Fibroblast of lung (primary cell): ENCODE measurements at regions not wholly inside any gene's neighbourhood (a gene's known extent, or its start where the extent isn't known, plus 50 kb on each side); places are given as distances from the start of the nearest gene placed in this dataset.

Source experiments
- EZH2 ChIP-seq: IDR thresholded peaks from 2 replicates; pipeline ENCODE4 v1.5.1; 2012; ENCODE audit warnings: low read length, control low read depth, mild to moderate bottlenecking; ENCODE audit errors: missing control alignments
- TF ChIP-seq, protein P1 (sequence below), 2 donors: IDR thresholded peaks in 1 of 2; conservative IDR thresholded peaks in 1 of 2; 1 replicate in 1 of 2; 2 replicates in 1 of 2; pipeline ENCODE4 v1.5.1; 2011 to 2012; ENCODE audit warnings: low read length in 2 of 2, control low read depth in 1 of 2, inconsistent platforms in 1 of 2, low read depth in 1 of 2, mild to moderate bottlenecking in 1 of 2

DNA sequence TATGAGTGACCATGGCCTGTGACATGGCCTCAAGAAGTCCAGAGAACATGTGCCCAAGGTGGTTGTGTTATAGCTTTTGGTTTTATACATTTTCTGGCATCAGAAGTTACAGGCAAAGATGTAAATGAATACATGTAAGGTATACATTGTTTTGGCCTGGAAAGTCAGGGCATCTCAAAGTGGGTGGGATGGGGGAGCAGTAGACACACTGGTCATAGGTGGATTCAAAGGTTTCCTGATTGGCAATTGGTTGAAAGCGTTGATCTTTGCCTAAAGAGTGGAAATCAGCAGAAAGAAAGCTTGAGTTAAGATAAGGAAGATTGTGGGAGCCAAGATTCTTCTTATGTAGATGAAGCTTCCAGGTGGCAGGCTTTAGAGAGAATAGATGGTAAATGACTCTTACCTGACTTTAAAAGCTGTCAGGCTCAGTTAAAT is 62.1 kb upstream of the DYNAP start:
- TF ChIP-seq, protein P1, sequence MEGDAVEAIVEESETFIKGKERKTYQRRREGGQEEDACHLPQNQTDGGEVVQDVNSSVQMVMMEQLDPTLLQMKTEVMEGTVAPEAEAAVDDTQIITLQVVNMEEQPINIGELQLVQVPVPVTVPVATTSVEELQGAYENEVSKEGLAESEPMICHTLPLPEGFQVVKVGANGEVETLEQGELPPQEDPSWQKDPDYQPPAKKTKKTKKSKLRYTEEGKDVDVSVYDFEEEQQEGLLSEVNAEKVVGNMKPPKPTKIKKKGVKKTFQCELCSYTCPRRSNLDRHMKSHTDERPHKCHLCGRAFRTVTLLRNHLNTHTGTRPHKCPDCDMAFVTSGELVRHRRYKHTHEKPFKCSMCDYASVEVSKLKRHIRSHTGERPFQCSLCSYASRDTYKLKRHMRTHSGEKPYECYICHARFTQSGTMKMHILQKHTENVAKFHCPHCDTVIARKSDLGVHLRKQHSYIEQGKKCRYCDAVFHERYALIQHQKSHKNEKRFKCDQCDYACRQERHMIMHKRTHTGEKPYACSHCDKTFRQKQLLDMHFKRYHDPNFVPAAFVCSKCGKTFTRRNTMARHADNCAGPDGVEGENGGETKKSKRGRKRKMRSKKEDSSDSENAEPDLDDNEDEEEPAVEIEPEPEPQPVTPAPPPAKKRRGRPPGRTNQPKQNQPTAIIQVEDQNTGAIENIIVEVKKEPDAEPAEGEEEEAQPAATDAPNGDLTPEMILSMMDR (conservative IDR thresholded peaks at IDR 0.05 in 1 of 2, IDR thresholded peaks at IDR 0.05 in 1 of 2; ENCODE audit: low read depth in 1 of 2, low read length in 2 of 2), result no peak
- no peak for TF ChIP-seq EZH2
